RKO (cell line): ENCODE measurements at regions not wholly inside any gene's neighbourhood (a gene's known extent, or its start where the extent isn't known, plus 50 kb on each side); places are given as distances from the start of the nearest gene placed in this dataset.

Experiments
- DNase-seq: peaks from one replicate; pipeline ENCODE4 v3.0.0-alpha.2; 2016; ENCODE audit warnings: low spot score

GRCh38 chr2:120515759-120516678 lies 170.1 kb downstream of the INHBB start:
- DNase-seq = no peak

GRCh38 chr2:120516679-120517314 lies 170.9 kb downstream of the INHBB start:
- DNase-seq = no peak

- DNase-seq = no peak
Measured at GRCh38 chr2:120517751-120518469, 172.0 kb downstream of the INHBB start.

- DNase-seq = no peak
Measured at GRCh38 chr2:120518819-120519218, 172.9 kb downstream of the INHBB start.

GRCh38 chr2:120519469-120519868 lies 173.5 kb downstream of the INHBB start:
- DNase-seq = no peak

- DNase-seq = no peak
Measured at GRCh38 chr2:120520454-120520853, 174.5 kb downstream of the INHBB start.

- peak; percentile 16 for DNase-seq
Measured at GRCh38 chr2:120520929-120521912, 175.3 kb downstream of the INHBB start.

GRCh38 chr2:120522151-120522751 lies 176.3 kb downstream of the INHBB start:
- DNase-seq = no peak

- DNase-seq = no peak
Measured at GRCh38 chr2:120523766-120524165, 177.8 kb downstream of the INHBB start.

GRCh38 chr2:120524174-120524573 lies 178.2 kb downstream of the INHBB start:
- no peak for DNase-seq

- peak; percentile 12 for DNase-seq
Measured at GRCh38 chr2:120525056-120526046, 179.4 kb downstream of the INHBB start.

- DNase-seq = no peak
Measured at GRCh38 chr2:120526047-120526562, 180.2 kb downstream of the INHBB start.

- no peak for DNase-seq
Measured at GRCh38 chr2:120526997-120527945, 181.3 kb downstream of the INHBB start.

- DNase-seq = no peak
Measured at GRCh38 chr2:120528051-120528692, 182.2 kb downstream of the INHBB start.

- DNase-seq = no peak
Measured at GRCh38 chr2:120528693-120529076, 182.7 kb downstream of the INHBB start.

GRCh38 chr2:120530781-120531180 lies 184.8 kb downstream of the INHBB start:
- DNase-seq = no peak

GRCh38 chr2:120531365-120531764 lies 185.4 kb downstream of the INHBB start:
- no peak for DNase-seq
